ENCODE measurements at regions not wholly inside any gene's neighbourhood (a gene's known extent, or its start where the extent isn't known, plus 50 kb on each side); places are given as distances from the start of the nearest gene placed in this dataset.

GRCh38 chr22:47286590-47286989 lies 524.1 kb downstream of the TBC1D22A start:
- no peak for DNase-seq

DNA sequence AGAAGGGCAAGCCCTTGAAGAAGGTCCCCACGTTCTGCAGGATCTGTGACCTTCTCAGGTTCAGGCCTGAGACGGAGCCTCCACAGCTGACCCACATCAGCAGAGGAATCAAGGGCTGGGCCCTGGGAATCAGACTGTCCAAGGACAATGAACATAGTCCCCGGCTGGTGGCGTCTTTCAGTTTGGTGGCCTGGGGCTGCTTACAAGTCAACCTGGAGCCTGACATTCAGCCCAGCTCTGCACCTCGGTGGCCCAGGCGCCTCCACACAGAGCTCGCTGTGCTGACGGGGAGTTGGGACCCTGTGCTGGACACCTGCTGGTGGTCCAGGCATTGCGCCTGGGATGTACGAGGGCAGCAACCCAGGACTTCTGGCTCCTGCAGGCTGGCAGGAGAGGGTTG lies 523.5 kb downstream of the TBC1D22A start:
- no peak for DNase-seq

GRCh38 chr22:47284822-47285221 lies 522.4 kb downstream of the TBC1D22A start:
- DNase-seq = no peak

DNA sequence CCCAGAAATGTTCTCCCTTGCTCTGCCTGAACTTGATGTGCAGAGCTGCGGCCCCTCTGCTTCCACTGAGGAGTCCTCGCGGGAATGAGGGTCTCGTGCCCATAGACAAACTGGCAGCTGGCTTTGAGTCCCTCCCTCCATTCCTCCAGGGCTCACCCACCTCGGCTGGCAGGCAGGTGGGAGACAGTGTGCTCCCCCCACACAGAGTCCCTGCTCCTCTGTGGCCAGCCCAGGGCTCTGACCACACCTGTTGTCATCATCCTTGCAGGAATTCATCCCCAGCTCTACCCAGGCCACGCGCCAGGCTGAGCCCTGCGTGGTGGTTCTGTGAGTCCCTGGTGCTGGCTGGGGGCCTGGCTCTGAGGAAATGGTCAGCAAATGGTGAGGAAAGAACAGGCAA lies 521.9 kb downstream of the TBC1D22A start:
- no peak for DNase-seq

DNA sequence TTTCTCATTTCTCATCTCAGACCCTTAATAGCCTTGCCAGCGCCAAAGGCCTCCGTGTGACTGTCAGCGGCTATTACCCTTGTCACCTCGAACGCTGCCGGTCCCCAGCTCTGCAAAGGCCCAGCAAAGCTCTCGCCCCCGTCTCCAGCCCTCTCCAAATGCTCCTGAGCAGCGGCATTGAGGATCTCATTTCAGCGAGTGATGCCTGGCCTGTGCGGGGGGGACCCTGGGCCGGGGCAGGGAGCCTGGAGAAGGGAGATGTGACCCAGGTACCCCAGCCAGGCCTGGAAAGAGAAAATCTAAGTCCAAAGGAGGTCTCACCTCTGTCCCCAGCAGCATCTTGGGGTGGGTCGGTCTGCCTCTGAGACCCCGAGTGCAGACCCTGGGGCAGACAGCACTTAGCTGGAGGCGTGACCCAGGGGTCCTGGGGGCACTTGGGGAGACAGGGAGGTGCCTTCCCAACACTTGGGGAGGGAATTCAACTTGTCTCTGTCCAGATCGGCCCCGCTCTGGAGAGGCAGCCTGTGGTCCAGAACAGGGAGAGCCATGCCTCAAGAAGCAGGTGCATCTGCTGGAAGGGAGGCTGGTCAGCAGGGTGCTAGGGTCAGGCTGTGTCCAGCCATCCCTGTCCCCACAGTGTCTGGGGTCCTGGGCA lies 521.3 kb downstream of the TBC1D22A start:
- DNase-seq = no peak

DNA sequence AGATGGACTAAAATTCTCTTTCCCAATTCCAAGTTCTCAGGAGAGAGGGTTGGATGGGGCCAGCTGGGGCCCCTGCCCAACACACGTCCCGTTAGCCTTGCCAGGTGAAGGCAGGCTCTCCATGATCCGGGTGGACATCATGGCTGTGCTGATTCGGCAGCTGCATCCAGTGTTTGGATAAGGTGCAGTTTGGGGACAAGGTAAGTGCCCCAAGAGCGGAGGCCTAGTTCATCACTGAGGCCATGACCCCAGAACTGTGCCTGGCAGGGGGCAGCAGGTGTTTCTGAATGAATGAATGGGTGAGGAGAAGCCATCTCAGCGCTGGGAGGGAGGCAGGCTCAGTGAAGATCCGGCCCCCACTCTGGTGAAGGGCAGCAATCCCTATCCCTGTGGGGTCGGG lies 520.4 kb downstream of the TBC1D22A start:
- DNase-seq = no peak

- no peak for DNase-seq
Measured at GRCh38 chr22:47282366-47282765, 519.9 kb downstream of the TBC1D22A start.

DNA sequence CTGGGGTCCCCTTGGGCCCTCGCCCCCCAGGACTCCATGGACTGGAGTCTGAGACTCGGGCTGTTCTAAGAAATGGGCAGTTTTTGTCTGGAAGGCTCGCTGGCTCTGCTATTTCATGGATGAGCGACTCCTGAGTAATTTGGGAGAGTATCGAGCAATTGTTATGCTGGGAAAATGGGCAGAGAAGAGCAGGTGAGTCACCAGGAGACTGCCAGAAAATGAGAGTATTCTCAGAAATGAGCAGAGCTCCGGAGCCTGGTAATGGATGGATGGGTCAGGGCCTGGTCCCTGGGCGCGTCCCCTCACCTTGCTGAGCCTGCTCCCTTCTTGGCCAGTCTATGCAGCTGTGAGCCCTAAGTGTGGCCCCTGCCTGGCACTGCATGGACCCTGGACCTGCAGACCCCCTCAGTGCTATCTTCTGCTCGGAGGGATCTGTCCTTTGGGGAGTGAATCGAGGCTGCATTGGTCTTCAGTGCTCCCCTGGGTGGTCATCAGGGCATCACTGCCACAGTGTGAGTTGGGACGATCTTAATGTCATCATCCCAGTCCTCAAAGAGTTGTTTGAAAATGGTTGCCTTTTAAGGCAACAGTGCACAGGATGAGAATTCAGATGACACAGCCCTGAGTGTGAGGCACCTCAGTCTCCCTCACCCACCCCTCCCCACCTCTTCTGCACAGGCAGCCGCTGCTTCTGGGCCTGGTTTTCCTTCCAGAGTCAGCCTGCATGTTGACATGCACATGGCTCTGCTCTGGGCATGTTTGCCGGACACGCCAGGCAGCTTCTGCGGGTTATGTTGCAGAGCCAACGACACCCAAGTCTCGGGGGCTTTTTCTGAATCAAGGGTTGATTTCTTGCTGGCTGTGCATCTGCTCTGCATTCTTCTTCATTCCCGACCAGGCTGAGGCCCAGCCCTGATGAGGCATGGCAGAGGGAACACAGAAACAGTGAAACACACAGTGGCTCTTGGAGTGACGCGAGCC lies 519.0 kb downstream of the TBC1D22A start:
- no peak for DNase-seq

DNA sequence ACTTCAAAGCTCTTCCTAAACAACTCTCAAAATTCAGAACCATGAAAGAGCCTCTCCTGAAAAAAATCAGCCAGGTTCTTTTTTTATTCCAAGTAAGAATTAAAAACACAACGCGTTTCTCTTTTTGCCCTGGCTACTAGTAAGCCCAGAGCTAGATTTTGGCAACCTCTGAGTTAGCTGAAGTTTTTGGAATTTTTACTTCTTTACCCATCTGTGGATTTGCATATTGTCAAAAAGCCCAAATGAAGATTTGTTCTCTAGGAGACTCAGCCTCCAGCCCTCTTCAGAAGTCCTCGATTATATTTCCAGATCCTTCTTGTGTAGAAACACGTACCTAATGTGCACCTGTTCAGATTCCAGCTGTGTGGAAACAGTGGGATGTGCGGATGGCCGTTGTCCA lies 517.9 kb downstream of the TBC1D22A start:
- no peak for DNase-seq

DNA sequence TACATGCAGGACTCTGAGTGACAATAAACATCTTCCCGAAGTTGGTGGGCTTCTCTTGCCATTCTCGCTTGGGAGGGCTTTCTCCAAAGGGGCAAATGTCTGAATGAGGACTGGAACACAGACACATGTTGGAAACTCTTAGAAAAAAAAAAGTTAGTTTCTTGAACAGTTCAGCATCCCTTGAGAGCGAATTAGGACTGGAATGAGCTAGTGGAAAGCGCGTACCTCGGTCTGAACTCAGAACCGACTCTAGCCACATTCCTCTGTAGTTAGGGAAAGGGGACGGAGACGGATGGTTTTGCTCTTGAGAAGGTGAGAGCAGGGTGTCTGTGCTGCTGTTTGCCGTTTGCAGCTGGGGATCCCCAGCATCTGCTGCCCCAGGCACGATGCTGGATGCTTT lies 517.3 kb downstream of the TBC1D22A start:
- no peak for DNase-seq

DNA sequence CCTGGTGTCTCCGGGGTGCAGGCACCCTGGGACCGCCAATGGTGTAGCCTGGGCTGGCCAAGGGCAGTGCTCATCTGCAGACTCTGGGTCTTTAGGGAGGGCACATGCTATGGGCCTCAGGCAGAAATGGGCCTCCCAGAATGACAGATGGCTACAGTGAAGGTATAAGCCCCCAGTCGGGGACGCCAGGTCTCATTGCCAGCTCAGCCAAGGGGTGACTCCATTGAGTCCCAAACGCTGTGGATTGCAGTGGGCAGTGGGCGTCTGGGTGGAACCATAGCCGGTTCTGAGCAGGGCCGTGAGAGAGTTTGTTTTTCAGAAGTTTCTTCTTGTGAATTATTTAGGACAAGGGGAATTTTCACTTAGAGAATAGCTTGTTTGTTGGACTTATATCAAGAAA lies 516.9 kb downstream of the TBC1D22A start:
- no peak for DNase-seq

DNA sequence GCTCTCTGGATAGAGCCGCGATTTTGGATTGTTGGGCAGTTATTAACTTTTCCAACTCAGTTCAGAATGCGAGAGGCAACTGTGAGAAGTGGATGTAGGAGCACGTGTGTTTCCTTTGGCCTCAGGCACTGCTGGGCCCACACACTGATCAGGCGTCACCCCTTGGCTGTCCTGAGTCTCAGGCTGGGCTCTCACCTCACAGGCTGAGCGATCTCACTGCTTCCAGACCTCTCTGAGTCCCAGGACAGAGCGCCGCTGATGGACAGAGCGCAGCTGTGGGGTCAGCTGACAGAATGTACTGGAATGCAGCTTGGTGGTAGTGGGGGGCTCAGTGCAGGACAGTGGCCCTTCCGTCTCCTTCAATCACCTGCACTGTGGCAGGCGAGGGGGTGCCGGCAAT lies 516.2 kb downstream of the TBC1D22A start:
- no peak for DNase-seq

GRCh38 chr22:47277531-47277930 lies 515.1 kb downstream of the TBC1D22A start:
- DNase-seq = no peak

DNA sequence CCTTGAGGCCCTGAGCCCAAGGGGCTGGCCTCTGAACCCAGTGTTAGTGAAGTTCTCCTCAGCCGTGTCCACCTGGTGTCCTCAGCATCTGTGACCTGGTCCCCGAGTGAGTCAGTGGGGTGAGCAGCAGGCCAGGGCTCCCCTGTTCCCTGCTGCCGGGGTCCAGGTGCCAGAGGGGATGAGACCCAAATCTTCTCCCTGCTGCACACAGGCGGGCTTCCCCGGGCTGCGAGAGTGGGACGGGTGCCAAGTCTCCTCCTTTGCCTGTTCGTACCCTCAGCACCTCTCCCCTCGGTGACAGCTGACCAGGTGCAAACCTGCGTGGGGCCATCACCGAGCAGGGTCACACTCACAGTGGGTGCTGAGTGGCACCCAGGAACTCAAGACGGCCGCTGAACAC lies 514.5 kb downstream of the TBC1D22A start:
- DNase-seq = no peak

GRCh38 chr22:47276450-47276820 lies 514.0 kb downstream of the TBC1D22A start:
- no peak for DNase-seq

GRCh38 chr22:47275605-47276449 lies 513.4 kb downstream of the TBC1D22A start:
- DNase-seq = no peak

- DNase-seq = no peak
Measured at GRCh38 chr22:47274196-47274595, 511.7 kb downstream of the TBC1D22A start.

DNA sequence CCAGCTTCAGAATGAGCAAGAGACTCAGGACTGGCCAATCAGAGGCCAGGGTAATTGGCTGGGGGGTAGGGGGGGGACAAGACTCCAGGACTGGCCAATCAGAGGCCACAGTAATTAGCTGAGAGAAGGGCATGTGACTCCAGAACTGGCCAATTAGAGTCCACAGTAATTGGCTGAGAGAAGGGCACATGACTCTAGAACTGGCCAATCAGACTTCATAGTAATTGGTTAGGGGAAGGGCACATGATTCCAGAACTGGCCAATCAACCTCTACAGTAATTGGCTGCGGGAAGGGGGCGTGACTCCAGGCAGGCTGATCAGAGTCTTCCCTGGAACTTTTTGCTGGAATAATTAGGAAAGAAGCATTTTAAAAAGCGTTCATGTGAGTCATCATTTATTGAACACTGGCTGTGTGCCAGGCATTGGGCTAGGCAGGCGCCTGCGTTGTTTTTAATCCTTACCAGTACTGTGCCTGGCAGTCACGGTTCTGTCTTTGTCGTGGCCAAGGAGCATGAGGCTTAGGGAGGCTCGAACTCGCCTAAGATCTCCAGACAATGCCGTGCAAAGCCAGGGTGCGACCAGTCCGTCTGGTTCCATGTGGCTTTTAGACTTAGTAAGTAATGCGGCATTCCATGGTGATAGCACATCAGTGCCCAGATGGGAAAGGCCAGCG lies 508.1 kb downstream of the TBC1D22A start:
- DNase-seq = no peak

DNA sequence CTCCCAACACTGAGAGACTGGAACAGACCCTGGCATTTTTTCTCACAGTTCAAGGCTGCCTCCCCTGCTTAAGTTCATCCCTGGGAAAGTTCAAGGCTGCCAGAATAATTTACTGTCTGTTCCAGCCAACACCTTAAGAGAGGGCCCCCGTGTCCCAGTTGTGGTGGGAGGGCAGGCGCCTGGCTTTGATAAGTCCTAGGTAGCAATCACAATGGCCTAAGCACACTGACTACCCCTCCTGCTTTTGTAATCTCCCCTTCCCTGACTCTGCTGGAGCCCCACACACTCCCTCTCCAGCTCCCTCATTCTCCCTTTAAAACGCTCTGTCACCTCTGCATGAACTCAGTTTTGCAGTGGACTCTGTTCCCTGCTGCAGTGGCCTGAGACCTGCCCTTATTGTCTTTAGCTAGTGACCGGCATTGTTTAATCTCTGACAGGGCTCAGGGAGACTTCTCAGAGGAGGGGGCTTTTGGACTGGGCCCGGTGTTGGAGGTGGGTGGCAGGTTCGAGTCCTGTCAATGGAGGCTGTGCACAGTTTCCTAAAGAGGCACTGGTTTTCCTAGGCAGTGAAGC lies 507.2 kb downstream of the TBC1D22A start:
- DNase-seq = no peak

DNA sequence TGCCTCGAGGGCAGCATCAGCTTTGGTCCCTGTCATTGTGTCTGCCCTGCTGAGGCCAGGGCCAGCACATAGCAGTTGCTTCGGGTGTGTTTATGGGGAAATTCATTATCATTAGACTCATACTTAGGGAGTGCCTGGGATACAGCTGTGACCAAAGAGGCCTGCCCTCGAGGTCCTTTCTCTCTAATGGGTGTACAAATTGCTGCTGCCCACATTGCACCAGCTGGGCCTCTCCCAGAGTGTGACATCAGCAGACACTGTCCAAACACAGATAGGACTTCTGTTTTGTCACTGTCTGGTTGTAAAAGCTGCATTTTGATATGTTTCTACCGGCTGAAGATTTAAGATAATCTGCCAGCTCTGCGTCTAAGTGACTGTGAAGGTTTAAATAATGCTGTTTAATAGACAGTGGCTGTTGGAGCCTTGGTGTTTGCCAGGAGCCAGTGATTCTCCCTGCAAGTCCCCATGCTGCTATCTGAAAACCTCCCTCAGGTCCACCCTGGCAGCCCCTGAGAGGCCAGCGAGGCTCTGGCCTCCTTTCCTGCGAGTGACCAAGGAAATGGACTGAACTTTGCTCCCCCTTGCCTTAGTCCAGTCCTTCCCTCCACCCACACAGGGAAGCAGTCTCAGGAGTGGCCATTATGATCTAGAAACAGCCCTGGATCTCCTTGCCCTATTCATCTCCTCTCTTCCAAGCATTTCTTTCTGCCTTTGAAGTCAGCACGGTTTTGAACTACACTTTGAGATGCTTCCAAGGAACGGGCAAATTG lies 505.2 kb downstream of the TBC1D22A start:
- no peak for DNase-seq

DNA sequence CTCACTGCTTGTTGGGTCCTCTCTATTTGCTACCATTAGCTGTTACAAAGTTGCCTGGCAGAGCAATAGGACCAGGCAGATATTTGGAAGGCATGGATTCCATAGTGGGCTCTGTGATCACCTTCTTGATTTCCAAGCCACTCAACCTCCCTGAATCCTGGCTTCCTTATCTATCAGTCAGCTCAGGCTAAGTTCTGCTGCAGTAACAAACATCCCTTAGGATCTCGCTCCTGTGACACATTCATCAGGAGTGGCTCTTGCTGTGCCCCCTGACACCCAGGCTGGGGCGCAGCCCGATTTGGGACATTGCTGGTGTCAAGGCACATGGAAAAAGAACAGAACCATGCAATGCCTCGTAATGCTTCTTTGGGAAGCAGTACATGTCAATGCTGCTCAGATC lies 503.9 kb downstream of the TBC1D22A start:
- no peak for DNase-seq

- no peak for DNase-seq
Measured at GRCh38 chr22:47260551-47260950, 498.1 kb downstream of the TBC1D22A start.

Data from NCI-H1417 treated with DMSO at 0.1 percent for 48 hours (cell line).